Left colon (tissue), 2 donors: ENCODE measurements at regions not wholly inside any gene's neighbourhood (a gene's known extent, or its start where the extent isn't known, plus 50 kb on each side); places are given as distances from the start of the nearest gene placed in this dataset.
"Not testable (repeated sequence)": the region's sequence is repeated elsewhere in the genome, so short reads cannot be mapped to it uniquely, and the experiment has no call there.

Source experiments
- ATAC-seq: fragments of 200-7000 bp; cut with Tn5 transposase; one replicate; pipeline ENCODE4 v1.9.1; 2020; ENCODE audit warnings: mild to moderate bottlenecking, moderate library complexity
- DNase-seq, 2 donors: peaks; one replicate each; pipeline ENCODE4 v3.0.0-alpha.2; 2020
- intact Hi-C, 2 donors: fragments of 100-400 bp; cut with DNase I in 1 of 2; cut with micrococcal nuclease in 1 of 2; formaldehyde crosslinking; loops; one replicate each; pipeline versions ENCODE4 v1.11.2 to v1.14.0; 2022; cut with DNase I, micrococcal nuclease
- donor health status: DM: no; HTN: no; CAD: no.
- donor health status: DM: yes; HTN: yes; CAD: no.

- DNase-seq, ATAC-seq, intact Hi-C loops: not testable (repeated sequence)
Measured at GRCh38 chr3:76537857-76538256, 502.0 kb upstream of the ROBO2 start.

- DNase-seq (no peak), ATAC-seq (no peak)
- intact Hi-C loops, result no loop called here
Measured at GRCh38 chr3:76547674-76548073, 492.2 kb upstream of the ROBO2 start.

GRCh38 chr3:76550522-76551201, 489.2 kb upstream of the ROBO2 start:
- DNase-seq (no peak), ATAC-seq (no peak)
- intact Hi-C loops, result no loop called here

GRCh38 chr3:76551739-76552138, 488.2 kb upstream of the ROBO2 start:
- ATAC-seq (no peak), DNase-seq (no peak)
- intact Hi-C loops, result no loop called here

- intact Hi-C loops, result no loop called here
- no peak for ATAC-seq
- DNase-seq, result no peak
Measured at GRCh38 chr3:76552653-76553052, 487.2 kb upstream of the ROBO2 start.

GRCh38 chr3:76554707-76555106, 485.2 kb upstream of the ROBO2 start:
- DNase-seq (no peak), ATAC-seq (no peak)
- intact Hi-C loops, result no loop called here

GRCh38 chr3:76561494-76562236, 478.2 kb upstream of the ROBO2 start:
- intact Hi-C loops, result no loop called here
- ATAC-seq, result no peak
- no peak for DNase-seq

- ATAC-seq (no peak), DNase-seq (no peak)
- intact Hi-C loops, result no loop called here
Measured at GRCh38 chr3:76565496-76566210, 474.2 kb upstream of the ROBO2 start.

- intact Hi-C loops, result no loop called here
- DNase-seq (no peak), ATAC-seq (no peak)
Measured at GRCh38 chr3:76566211-76566534, 473.7 kb upstream of the ROBO2 start.

GRCh38 chr3:76566904-76567303, 473.0 kb upstream of the ROBO2 start:
- DNase-seq (no peak), ATAC-seq (no peak)
- intact Hi-C loops, result no loop called here

- intact Hi-C loops, result no loop called here
- no peak for ATAC-seq
- no peak for DNase-seq
Measured at GRCh38 chr3:76570436-76571057, 469.4 kb upstream of the ROBO2 start.

GRCh38 chr3:76576201-76576600, 463.7 kb upstream of the ROBO2 start:
- intact Hi-C loops, result no loop called here
- ATAC-seq, result no peak
- no peak for DNase-seq

GRCh38 chr3:76582098-76582497, 457.8 kb upstream of the ROBO2 start:
- intact Hi-C loops, result no loop called here
- ATAC-seq, result no peak

GRCh38 chr3:76582632-76583378, 457.1 kb upstream of the ROBO2 start:
- ATAC-seq (no peak), DNase-seq (no peak)
- intact Hi-C loops, result no loop called here

More at GRCh38 chr3:76582098-76582497, 457.8 kb upstream of the ROBO2 start:
- no peak for DNase-seq

GRCh38 chr3:76585794-76586392, 454.0 kb upstream of the ROBO2 start:
- ATAC-seq, result no peak
- intact Hi-C loops, result no loop called here
- DNase-seq, result no peak

- intact Hi-C loops, result no loop called here
- DNase-seq (no peak), ATAC-seq (no peak)
Measured at GRCh38 chr3:76586471-76586870, 453.4 kb upstream of the ROBO2 start.

GRCh38 chr3:76610150-76610549, 429.7 kb upstream of the ROBO2 start:
- DNase-seq (no peak), ATAC-seq (no peak)
- intact Hi-C loops, result no loop called here

GRCh38 chr3:76615719-76616118, 424.2 kb upstream of the ROBO2 start:
- no peak for ATAC-seq
- intact Hi-C loops, result no loop called here
- no peak for DNase-seq

- no peak for ATAC-seq
- DNase-seq, result no peak
- intact Hi-C loops, result no loop called here
Measured at GRCh38 chr3:76624164-76624563, 415.7 kb upstream of the ROBO2 start.
